DOHH2 (cell line): ENCODE measurements at regions not wholly inside any gene's neighbourhood (a gene's known extent, or its start where the extent isn't known, plus 50 kb on each side); places are given as distances from the start of the nearest gene placed in this dataset.

Source experiments
- H3F3A ChIP-seq: fragments of 200-600 bp; sonication (generic), shearing (Covaris generic); 2 replicates; pipeline ENCODE4 v1.6.0; 2016; ENCODE audit warnings: antibody characterized with exemption, mild to moderate bottlenecking; ENCODE audit not compliant: control insufficient read depth, insufficient read depth
- H3K27ac ChIP-seq: fragments of 200-600 bp; sonication (generic); 2 replicates; pipeline ENCODE4 v1.5.1; 2014; ENCODE audit warnings: low read depth, mild to moderate bottlenecking, low read length, moderate library complexity
- H3K27me3 ChIP-seq: fragments of 200-600 bp; sonication (generic); 2 replicates; pipeline ENCODE4 v1.6.1; 2014; ENCODE audit warnings: mild to moderate bottlenecking, low read length, mixed read lengths; ENCODE audit not compliant: control insufficient read depth
- H3K36me3 ChIP-seq: fragments of 200-600 bp; sonication (generic); 2 replicates; pipeline ENCODE4 v1.6.1; 2014; ENCODE audit warnings: mild to moderate bottlenecking, low read length, moderate library complexity, mixed read lengths; ENCODE audit not compliant: control insufficient read depth
- H3K4me1 ChIP-seq: fragments of 200-600 bp; sonication (generic); 2 replicates; pipeline ENCODE4 v1.6.1; 2014; ENCODE audit warnings: mild to moderate bottlenecking, low read length, mixed read lengths; ENCODE audit not compliant: control insufficient read depth
- H3K4me2 ChIP-seq: fragments of 200-600 bp; sonication (generic); 2 replicates; pipeline ENCODE4 v1.6.0; 2014; ENCODE audit warnings: mild to moderate bottlenecking, low read length, moderate library complexity
- H3K4me3 ChIP-seq: fragments of 200-600 bp; sonication (generic); 2 replicates; pipeline ENCODE4 v1.5.1; 2014; ENCODE audit warnings: mild to moderate bottlenecking, low read length, mixed read lengths
- H3K79me2 ChIP-seq: fragments of 200-600 bp; sonication (generic); 2 replicates; pipeline ENCODE4 v1.6.1; 2014; ENCODE audit warnings: mild to moderate bottlenecking, low read length, mixed read lengths; ENCODE audit not compliant: control insufficient read depth
- H3K9me2 ChIP-seq: fragments of 200-600 bp; sonication (generic); replicated peaks from 2 replicates; pipeline ENCODE4 v1.6.1; 2014; ENCODE audit warnings: mild to moderate bottlenecking, low read length, mixed read lengths; ENCODE audit not compliant: control insufficient read depth
- H3K9me3 ChIP-seq: fragments of 200-600 bp; sonication (generic); 2 replicates; pipeline ENCODE4 v1.6.1; 2014; ENCODE audit warnings: antibody characterized with exemption, low read length, mixed read lengths; ENCODE audit not compliant: control insufficient read depth, insufficient read depth
- H4K20me1 ChIP-seq: fragments of 200-600 bp; sonication (generic); 2 replicates; pipeline ENCODE4 v1.6.0; 2014; ENCODE audit warnings: low read depth, mild to moderate bottlenecking, antibody characterized with exemption, low read length, moderate library complexity; ENCODE audit not compliant: control insufficient read depth, insufficient read depth
- EZH2phosphoT487 ChIP-seq: fragments of 200-600 bp; sonication (generic); IDR thresholded peaks from 2 replicates; pipeline ENCODE4 v1.6.1; 2017; ENCODE audit warnings: borderline replicate concordance, mild to moderate bottlenecking, antibody characterized with exemption, low read length, moderate library complexity, mixed read lengths
- TF ChIP-seq, protein P1 (sequence below): fragments of 200-600 bp; sonication (generic); IDR thresholded peaks from one replicate; pipeline ENCODE4 v1.5.1; 2014; ENCODE audit warnings: antibody characterized with exemption, mild to moderate bottlenecking, low read depth, low read length; ENCODE audit not compliant: poor library complexity, severe bottlenecking

GRCh38 chr16:8330761-8331160 is 259.6 kb downstream of the TMEM114 start:
- Histone ChIP-seq H3K36me3 (no peaks in the 10 kb centered on the region), H3K4me2 (no peak overlapping the region)
- no peak for TF ChIP-seq EZH2phosphoT487
- TF ChIP-seq, protein P1, sequence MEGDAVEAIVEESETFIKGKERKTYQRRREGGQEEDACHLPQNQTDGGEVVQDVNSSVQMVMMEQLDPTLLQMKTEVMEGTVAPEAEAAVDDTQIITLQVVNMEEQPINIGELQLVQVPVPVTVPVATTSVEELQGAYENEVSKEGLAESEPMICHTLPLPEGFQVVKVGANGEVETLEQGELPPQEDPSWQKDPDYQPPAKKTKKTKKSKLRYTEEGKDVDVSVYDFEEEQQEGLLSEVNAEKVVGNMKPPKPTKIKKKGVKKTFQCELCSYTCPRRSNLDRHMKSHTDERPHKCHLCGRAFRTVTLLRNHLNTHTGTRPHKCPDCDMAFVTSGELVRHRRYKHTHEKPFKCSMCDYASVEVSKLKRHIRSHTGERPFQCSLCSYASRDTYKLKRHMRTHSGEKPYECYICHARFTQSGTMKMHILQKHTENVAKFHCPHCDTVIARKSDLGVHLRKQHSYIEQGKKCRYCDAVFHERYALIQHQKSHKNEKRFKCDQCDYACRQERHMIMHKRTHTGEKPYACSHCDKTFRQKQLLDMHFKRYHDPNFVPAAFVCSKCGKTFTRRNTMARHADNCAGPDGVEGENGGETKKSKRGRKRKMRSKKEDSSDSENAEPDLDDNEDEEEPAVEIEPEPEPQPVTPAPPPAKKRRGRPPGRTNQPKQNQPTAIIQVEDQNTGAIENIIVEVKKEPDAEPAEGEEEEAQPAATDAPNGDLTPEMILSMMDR = no peak

DNA sequence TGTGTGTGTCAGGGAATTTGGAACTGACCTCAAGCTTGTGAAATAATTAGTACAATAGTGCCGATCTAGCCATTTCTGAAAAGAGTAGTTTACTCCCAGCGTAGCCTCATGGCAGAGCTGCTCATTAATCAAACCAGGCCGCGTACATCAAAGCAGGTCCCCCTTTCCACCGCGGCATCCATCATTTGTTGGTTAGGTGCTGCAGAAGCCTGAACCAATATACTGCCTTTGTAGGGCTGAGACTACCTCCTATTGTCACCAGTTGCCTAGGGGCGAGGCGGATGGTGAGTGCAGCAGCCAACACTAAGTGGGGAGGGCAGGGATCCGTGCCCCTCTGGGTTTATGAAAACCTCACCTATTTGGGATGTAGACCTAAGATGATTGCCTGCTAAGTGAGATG is 264.1 kb downstream of the TMEM114 start:
- Histone ChIP-seq H3K27ac (no peak overlapping the region), H3K4me2 (no peak overlapping the region), H3K4me1 (no peaks in the 10 kb centered on the region), H3K36me3 (no peaks in the 10 kb centered on the region), H4K20me1 (no peaks in the 10 kb centered on the region), H3K4me3 (no peak overlapping the region), H3F3A (no peaks in the 10 kb centered on the region), H3K79me2 (no peaks in the 10 kb centered on the region), H3K9me3 (no peaks in the 10 kb centered on the region), H3K27me3 (no peaks in the 10 kb centered on the region), H3K9me2 (no peaks in the 10 kb centered on the region)
- no peak for TF ChIP-seq EZH2phosphoT487
- TF ChIP-seq, protein P1 = no peak

More at GRCh38 chr16:8330761-8331160, 259.6 kb downstream of the TMEM114 start:
- Histone ChIP-seq H3K27ac (no peak overlapping the region), H3K4me3 (no peak overlapping the region), H3K9me3 (no peaks in the 10 kb centered on the region), H3K9me2 (no peaks in the 10 kb centered on the region), H3K79me2 (no peaks in the 10 kb centered on the region), H4K20me1 (no peaks in the 10 kb centered on the region), H3K27me3 (no peaks in the 10 kb centered on the region), H3K4me1 (no peaks in the 10 kb centered on the region), H3F3A (no peaks in the 10 kb centered on the region)

GRCh38 chr16:8323153-8323552 is 267.2 kb downstream of the TMEM114 start:
- TF ChIP-seq, protein P1 = no peak
- no peak for TF ChIP-seq EZH2phosphoT487
- Histone ChIP-seq H3K36me3 (no peaks in the 10 kb centered on the region), H4K20me1 (no peaks in the 10 kb centered on the region), H3K79me2 (no peaks in the 10 kb centered on the region), H3K27me3 (no peaks in the 10 kb centered on the region), H3K9me2 (no peaks in the 10 kb centered on the region), H3K4me2 (no peak overlapping the region), H3K4me1 (no peaks in the 10 kb centered on the region), H3K9me3 (no peaks in the 10 kb centered on the region), H3K27ac (no peak overlapping the region), H3F3A (no peaks in the 10 kb centered on the region), H3K4me3 (no peak overlapping the region)

GRCh38 chr16:8320131-8320530 is 270.2 kb downstream of the TMEM114 start:
- Histone ChIP-seq H3K36me3 (no peaks in the 10 kb centered on the region), H4K20me1 (no peaks in the 10 kb centered on the region), H3F3A (no peaks in the 10 kb centered on the region), H3K4me3 (no peak overlapping the region), H3K4me2 (no peak overlapping the region), H3K4me1 (no peaks in the 10 kb centered on the region), H3K9me3 (no peaks in the 10 kb centered on the region), H3K9me2 (no peaks in the 10 kb centered on the region), H3K27ac (no peak overlapping the region), H3K27me3 (no peaks in the 10 kb centered on the region), H3K79me2 (no peaks in the 10 kb centered on the region)
- TF ChIP-seq, protein P1 = no peak
- TF ChIP-seq EZH2phosphoT487 = no peak
